A549 (cell line): ENCODE measurements at regions not wholly inside any gene's neighbourhood (a gene's known extent, or its start where the extent isn't known, plus 50 kb on each side); places are given as distances from the start of the nearest gene placed in this dataset.
A peak's percentile ranks its signal among the peaks of the same experiment; 100 is the strongest.

Experiments
- ATAC-seq, 2 experiments: fragments of 200-7000 bp in 1 of 2; fragments of >200 bp in 1 of 2; cut with Nextera tagmentation in 1 of 2; cut with Tn5 transposase in 1 of 2; 3 replicates each; pipeline versions ENCODE4 v1.8.0 to v1.9.1; 2018 to 2020; ENCODE audit warnings: mild to moderate bottlenecking in 1 of 2, moderate library complexity in 1 of 2
- CTCF ChIA-PET: fragments of 300-600 bp; sonication (Branson Sonifier 250); formaldehyde crosslinking; extraction: SDS; loops from one replicate; lab custom pipeline; 2021; ENCODE audit warnings: antibody characterized with exemption, inconsistent platforms; lab: Yijun Ruan, JAX
- POLR2A ChIA-PET: fragments of 350-600 bp; formaldehyde crosslinking; extraction: SDS; loops from one replicate; lab custom pipeline; 2021; ENCODE audit warnings: antibody characterized with exemption, inconsistent platforms; lab: Yijun Ruan, JAX
- DNase-seq, 2 experiments: peaks; one replicate each; pipeline versions ENCODE4 v3.0.0 to v3.0.0-alpha.2; 2011 to 2016; ENCODE audit warnings: low read depth in 1 of 2, low spot score in 1 of 2
- FAIRE-seq: peaks from 2 replicates; lab custom pipeline; 2011; peaks lifted over from hg19 to GRCh38; lab: Jason Lieb, UNC
- H3K27ac ChIP-seq, 2 experiments: fragments of >200 bp; sonication (Bioruptor Twin); formaldehyde crosslinking; 3 replicates each; pipeline ENCODE4 v1.5.1; 2016 to 2017
- H3K4me1 ChIP-seq: fragments of >200 bp; sonication (Bioruptor Twin); formaldehyde crosslinking; 3 replicates; pipeline ENCODE4 v1.6.1; 2016
- H3K4me2 ChIP-seq: fragments of >200 bp; sonication (Bioruptor Twin); formaldehyde crosslinking; 3 replicates; pipeline ENCODE4 v1.6.1; 2016
- H3K4me3 ChIP-seq: fragments of >200 bp; sonication (Bioruptor Twin); formaldehyde crosslinking; 3 replicates; pipeline ENCODE4 v1.5.1; 2016
- H3K9me3 ChIP-seq: fragments of >200 bp; sonication (Bioruptor Twin); formaldehyde crosslinking; 3 replicates; pipeline ENCODE4 v1.6.1; 2016
- ATOH8 ChIP-seq: fragments of 250-450 bp; sonication (Bioruptor Pico); IDR thresholded peaks from 2 replicates; pipeline ENCODE4 v1.5.0; 2020; ENCODE audit warnings: low read depth, mild to moderate bottlenecking, moderate library complexity
- BHLHE40 ChIP-seq: IDR thresholded peaks from 2 replicates; pipeline ENCODE4 v1.6.1; 2012; ENCODE audit warnings: low read depth, low read length, inconsistent platforms
- CBX2 ChIP-seq: fragments of 200-600 bp; sonication (generic); IDR thresholded peaks from 2 replicates; pipeline ENCODE4 v1.6.1; 2016; ENCODE audit warnings: low read depth, mild to moderate bottlenecking, borderline replicate concordance
- CEBPB ChIP-seq, 2 experiments: fragments of >200 bp in 1 of 2; sonication (Bioruptor Twin) in 1 of 2; formaldehyde crosslinking in 1 of 2; IDR thresholded peaks; 2 replicates each; pipeline ENCODE4 v1.6.1; 2012 to 2016
- EHF ChIP-seq: fragments of 250-450 bp; sonication (Bioruptor Pico); IDR thresholded peaks from 2 replicates; pipeline ENCODE4 v1.5.0; 2020; ENCODE audit warnings: mild to moderate bottlenecking
- EP300 ChIP-seq, 2 experiments: fragments of >200 bp; sonication (Bioruptor Twin); formaldehyde crosslinking; IDR thresholded peaks; 2 replicates in 1 of 2; 3 replicates in 1 of 2; pipeline ENCODE4 v1.6.1; 2016 to 2017
- FOSL2 ChIP-seq, 2 experiments: fragments of 450-650 bp in 1 of 2; fragments of >200 bp in 1 of 2; sonication (Bioruptor Twin) in 1 of 2; formaldehyde crosslinking; IDR thresholded peaks; 2 replicates each; pipeline versions ENCODE4 v1.5.0 to v1.6.1; 2016 to 2020; ENCODE audit warnings: mild to moderate bottlenecking in 1 of 2, moderate library complexity in 1 of 2
- FOXS1 ChIP-seq: fragments of 250-450 bp; sonication (Bioruptor Pico); IDR thresholded peaks from 2 replicates; pipeline ENCODE4 v1.5.0; 2020; ENCODE audit warnings: mild to moderate bottlenecking, moderate library complexity
- GATA3 ChIP-seq: IDR thresholded peaks from 2 replicates; pipeline ENCODE4 v1.6.1; 2012; ENCODE audit warnings: borderline replicate concordance
- HOXA7 ChIP-seq: fragments of 250-450 bp; sonication (Bioruptor Pico); IDR thresholded peaks from 2 replicates; pipeline ENCODE4 v1.5.0; 2020; ENCODE audit warnings: mild to moderate bottlenecking, moderate library complexity
- HOXB13 ChIP-seq: fragments of 250-450 bp; sonication (Bioruptor Pico); IDR thresholded peaks from 2 replicates; pipeline ENCODE4 v1.5.0; 2020; ENCODE audit warnings: low read depth, mild to moderate bottlenecking, moderate library complexity
- JUN ChIP-seq, 2 experiments: fragments of >200 bp; sonication (Bioruptor Twin); formaldehyde crosslinking; IDR thresholded peaks; 2 replicates in 1 of 2; 3 replicates in 1 of 2; pipeline ENCODE4 v1.6.1; 2016 to 2017
- MAFK ChIP-seq: fragments of 450-650 bp; IDR thresholded peaks from 2 replicates; pipeline ENCODE4 v1.6.1; 2014; ENCODE audit not compliant: partially characterized antibody
- MYC ChIP-seq: IDR thresholded peaks from 2 replicates; pipeline ENCODE4 v1.6.1; 2012; ENCODE audit warnings: mild to moderate bottlenecking, inconsistent platforms, low read length, improper control_type of control experiment, borderline replicate concordance
- NPAS2 ChIP-seq: fragments of 250-450 bp; sonication (Bioruptor Pico); IDR thresholded peaks from 2 replicates; pipeline ENCODE4 v1.8.0; 2022; ENCODE audit warnings: mild to moderate bottlenecking, moderate library complexity, borderline replicate concordance
- NR3C1 ChIP-seq: fragments of >200 bp; sonication (Bioruptor Twin); formaldehyde crosslinking; IDR thresholded peaks from 3 replicates; pipeline ENCODE4 v1.6.1; 2017
- PBX3 ChIP-seq: IDR thresholded peaks from 2 replicates; pipeline ENCODE4 v1.6.1; 2012
- RAD21 ChIP-seq, 2 experiments: fragments of >200 bp in 1 of 2; sonication (Bioruptor Twin) in 1 of 2; formaldehyde crosslinking in 1 of 2; IDR thresholded peaks in 1 of 2; conservative IDR thresholded peaks in 1 of 2; 2 replicates in 1 of 2; 3 replicates in 1 of 2; pipeline ENCODE4 v1.6.1; 2012 to 2018; ENCODE audit warnings: inconsistent platforms in 1 of 2
- RCOR1 ChIP-seq: fragments of 150-350 bp; IDR thresholded peaks from 2 replicates; pipeline ENCODE4 v1.6.1; 2014; ENCODE audit warnings: antibody characterized with exemption, low read length, low read depth
- RNF2 ChIP-seq: fragments of 200-600 bp; sonication (generic); IDR thresholded peaks from 2 replicates; pipeline ENCODE4 v1.6.1; 2016; ENCODE audit warnings: low read depth, mild to moderate bottlenecking, antibody characterized with exemption, moderate library complexity, borderline replicate concordance
- SMC3 ChIP-seq: fragments of >200 bp; sonication (Bioruptor Twin); formaldehyde crosslinking; IDR thresholded peaks from 3 replicates; pipeline ENCODE4 v1.6.1; 2018; ENCODE audit warnings: inconsistent platforms
- SREBF2 ChIP-seq: fragments of 450-650 bp; IDR thresholded peaks from 2 replicates; pipeline ENCODE4 v1.6.1; 2014; ENCODE audit warnings: mild to moderate bottlenecking, moderate library complexity
- TFCP2L1 ChIP-seq: fragments of 250-450 bp; sonication (Bioruptor Pico); IDR thresholded peaks from 2 replicates; pipeline ENCODE4 v1.5.0; 2021; ENCODE audit warnings: mild to moderate bottlenecking
- ZFP36 ChIP-seq: fragments of 450-650 bp; IDR thresholded peaks from 2 replicates; pipeline ENCODE4 v1.6.1; 2014; ENCODE audit warnings: borderline replicate concordance; ENCODE audit not compliant: partially characterized antibody
- ZSCAN20 ChIP-seq: fragments of 250-450 bp; sonication (Bioruptor Pico); IDR thresholded peaks from 2 replicates; pipeline ENCODE4 v1.8.0; 2022; ENCODE audit warnings: mild to moderate bottlenecking, moderate library complexity
- WGBS: methylation state at CpG from one replicate; pipeline ENCODE4 v1.1.6; 2017; ENCODE audit errors: missing lambda C conversion rate; 5-methylcytosine and 5-hydroxymethylcytosine counted together

GRCh38 chr11:90363739-90364138 lies 140.9 kb upstream of the CHORDC1 start:
- Histone ChIP-seq H3K27ac (no peak overlapping the region), H3K4me2 (no peak overlapping the region), H3K9me3 (no peaks in the 10 kb centered on the region), H3K4me1 (no peaks in the 10 kb centered on the region), H3K4me3 (no peak overlapping the region)
- ATAC-seq (no peak), DNase-seq (no peak), FAIRE-seq (no peak)
- CTCF ChIA-PET: no interaction called here
- POLR2A ChIA-PET: no interaction called here
- TF ChIP-seq SMC3 (no peak), NR3C1 (no peak), ATOH8 (CRISPR knock-in tag) (no peak), EP300 (IDR thresholded peaks at IDR 0.05) (no peak), RAD21 (conservative IDR thresholded peaks at IDR 0.05 in 1 of 2, IDR thresholded peaks at IDR 0.05 in 1 of 2) (no peak)
- 8% methylated on average over 1 of the region's 1 CpG for WGBS

GRCh38 chr11:90355200-90355599 lies 132.4 kb upstream of the CHORDC1 start:
- H3K4me1 ChIP-seq: no peaks in the 10 kb centered on the region
- DNase-seq (no peak), ATAC-seq (no peak), FAIRE-seq (no peak)
- H3K27ac ChIP-seq: no peak overlapping the region
- H3K4me2 ChIP-seq: no peak overlapping the region
- no peak for TF ChIP-seq FOXS1
- no peak for TF ChIP-seq BHLHE40
- TF ChIP-seq HOXB13: no peak
- no peak for TF ChIP-seq RCOR1
- TF ChIP-seq MAFK: no peak
- TF ChIP-seq CBX2: no peak
- 0% methylated on average over 1 of the region's 1 CpG for WGBS
- ChIA-PET CTCF (interaction anchor here (0.8 kb wide), 1 partner anchor 11 kb away, joined by 3 read pairs; no protein-coding TSS in a partner anchor), POLR2A (no interaction called here)
- no peaks in the 10 kb centered on the region for H3K9me3 ChIP-seq
- H3K4me3 ChIP-seq: no peak overlapping the region

GRCh38 chr11:90349731-90350130 lies 126.9 kb upstream of the CHORDC1 start:
- ATAC-seq (no peak), FAIRE-seq (no peak), DNase-seq (no peak)
- POLR2A ChIA-PET: no interaction called here
- no peak overlapping the region for H3K4me3 ChIP-seq
- TF ChIP-seq FOSL2 (IDR thresholded peaks at IDR 0.05): no peak
- TF ChIP-seq FOSL2 (CRISPR knock-in tag; IDR thresholded peaks at IDR 0.05): no peak
- no peak for TF ChIP-seq RCOR1
- TF ChIP-seq EHF: no peak
- TF ChIP-seq GATA3: no peak
- no peak for TF ChIP-seq JUN (IDR thresholded peaks at IDR 0.05)
- TF ChIP-seq RNF2: no peak
- TF ChIP-seq TFCP2L1: no peak
- no peak for TF ChIP-seq NPAS2 (CRISPR knock-in tag)
- TF ChIP-seq ZSCAN20 (CRISPR knock-in tag): no peak
- no peak for TF ChIP-seq SREBF2
- TF ChIP-seq BHLHE40: no peak
- no peaks in the 10 kb centered on the region for H3K9me3 ChIP-seq
- CTCF ChIA-PET: interaction anchor here (0.6 kb wide), 1 partner anchor 10 kb away, joined by 3 read pairs; no protein-coding TSS in a partner anchor
- H3K27ac ChIP-seq: no peak overlapping the region
- WGBS: 10% methylated on average over 1 of the region's 1 CpG
- H3K4me2 ChIP-seq: no peak overlapping the region
- H3K4me1 ChIP-seq: no peaks in the 10 kb centered on the region

GRCh38 chr11:90344546-90344945 lies 121.7 kb upstream of the CHORDC1 start:
- TF ChIP-seq MYC (no peak), ZFP36 (no peak), CEBPB (IDR thresholded peaks at IDR 0.05) (peak in 1 of 2 experiments; percentile 28; a peak in 1 of 4 replicates), HOXA7 (no peak), PBX3 (no peak)
- DNase-seq (no peak), ATAC-seq (no peak), FAIRE-seq (no peak)
- Histone ChIP-seq H3K27ac (no peak overlapping the region), H3K4me3 (no peak overlapping the region), H3K4me2 (no peak overlapping the region), H3K4me1 (no peaks in the 10 kb centered on the region), H3K9me3 (no peaks in the 10 kb centered on the region)
- 34% methylated on average over 4 of the region's 4 CpGs for WGBS
- CTCF ChIA-PET: no interaction called here
- POLR2A ChIA-PET: no interaction called here
